ENCODE measurements at regions not wholly inside any gene's neighbourhood (a gene's known extent, or its start where the extent isn't known, plus 50 kb on each side); places are given as distances from the start of the nearest gene placed in this dataset.
"Not testable (repeated sequence)": the region's sequence is repeated elsewhere in the genome, so short reads cannot be mapped to it uniquely, and the experiment has no call there.

- DNase-seq = no peak
- no peak for ATAC-seq (ENCODE audit: low read depth)
- CTCF ChIA-PET = no interaction called here
- no peak for TF ChIP-seq CTCF (IDR thresholded peaks at IDR 0.05)
- no peaks in the 10 kb centered on the region for H3K27me3 Mint-ChIP-seq
- POLR2A ChIA-PET = no interaction called here
- no peak overlapping the region for H3K27ac Mint-ChIP-seq
- no peaks in the 10 kb centered on the region for H3K36me3 Mint-ChIP-seq (ENCODE audit: low read depth)
- intact Hi-C loops (cut with micrococcal nuclease) = no loop called here
- H3K4me3 Mint-ChIP-seq = no peak overlapping the region
- no peaks in the 10 kb centered on the region for H3K4me1 Mint-ChIP-seq
- peaks cover 8% of the 10 kb centered on the region for H3K9me3 Mint-ChIP-seq
Observed at GRCh38 chrY:13878506-13878905, 107.8 kb downstream of the VCY start.

- Mint-ChIP-seq H3K27me3 (no peaks in the 10 kb centered on the region), H3K4me1 (no peaks in the 10 kb centered on the region), H3K27ac (no peak overlapping the region), H3K9me3 (peaks cover 6% of the 10 kb centered on the region), H3K36me3 (ENCODE audit: low read depth) (no peaks in the 10 kb centered on the region), H3K4me3 (no peak overlapping the region)
- ATAC-seq (ENCODE audit: low read depth) (no peak), DNase-seq (no peak)
- POLR2A ChIA-PET = no interaction called here
- intact Hi-C loops (cut with micrococcal nuclease) = loop anchor here (5.0 kb wide), 1 partner anchor 51 kb away; no protein-coding TSS in a partner anchor
- CTCF ChIA-PET = no interaction called here
- TF ChIP-seq CTCF (IDR thresholded peaks at IDR 0.05) = no peak
Observed at GRCh38 chrY:13881096-13881495, 105.2 kb downstream of the VCY start.

- Mint-ChIP-seq H3K4me1 (no peaks in the 10 kb centered on the region), H3K27me3 (no peaks in the 10 kb centered on the region), H3K36me3 (ENCODE audit: low read depth) (no peaks in the 10 kb centered on the region), H3K4me3 (no peak overlapping the region), H3K27ac (no peak overlapping the region), H3K9me3 (peaks cover 3% of the 10 kb centered on the region)
- ChIA-PET CTCF (no interaction called here), POLR2A (no interaction called here)
- no peak for TF ChIP-seq CTCF (IDR thresholded peaks at IDR 0.05)
- intact Hi-C loops (cut with micrococcal nuclease) = loop anchor here (5.0 kb wide), 1 partner anchor 49 kb away; no protein-coding TSS in a partner anchor
- DNase-seq (no peak), ATAC-seq (ENCODE audit: low read depth) (no peak)
Observed at GRCh38 chrY:13882829-13883228, 103.4 kb downstream of the VCY start.

- H3K9me3 Mint-ChIP-seq; H3K27ac Mint-ChIP-seq; H3K27me3 Mint-ChIP-seq; H3K4me3 Mint-ChIP-seq; CTCF ChIA-PET; POLR2A ChIA-PET; intact Hi-C loops (cut with micrococcal nuclease); H3K4me1 Mint-ChIP-seq; ATAC-seq (ENCODE audit: low read depth); DNase-seq: not testable (repeated sequence)
- H3K36me3 Mint-ChIP-seq (ENCODE audit: low read depth) = peaks cover 13% of the 10 kb centered on the region
Observed at GRCh38 chrY:13894028-13894427, 92.2 kb downstream of the VCY start.

- ChIA-PET POLR2A (no interaction called here), CTCF (no interaction called here)
- Mint-ChIP-seq H3K9me3 (peaks cover 15% of the 10 kb centered on the region), H3K27me3 (no peaks in the 10 kb centered on the region), H3K4me3 (no peak overlapping the region), H3K27ac (no peak overlapping the region), H3K4me1 (no peaks in the 10 kb centered on the region), H3K36me3 (ENCODE audit: low read depth) (peaks cover 2% of the 10 kb centered on the region)
- no peak for TF ChIP-seq CTCF (IDR thresholded peaks at IDR 0.05)
- no peak for DNase-seq
- ATAC-seq (ENCODE audit: low read depth) = no peak
- intact Hi-C loops (cut with micrococcal nuclease) = no loop called here
Observed at GRCh38 chrY:13907736-13908135, 78.5 kb downstream of the VCY start.

GRCh38 chrY:13930436-13930835, 55.8 kb downstream of the VCY start:
- H3K27me3 Mint-ChIP-seq; H3K4me1 Mint-ChIP-seq; DNase-seq; H3K27ac Mint-ChIP-seq; H3K4me3 Mint-ChIP-seq; ATAC-seq (ENCODE audit: low read depth); H3K9me3 Mint-ChIP-seq; POLR2A ChIA-PET; CTCF ChIA-PET; H3K36me3 Mint-ChIP-seq (ENCODE audit: low read depth): not testable (repeated sequence)
- intact Hi-C loops (cut with micrococcal nuclease) = loop anchor here (5.0 kb wide), 1 partner anchor 48 kb away; no protein-coding TSS in a partner anchor

All from activated B cell treated with CpG ODN at 0.5 μM for 24 hours (primary cell).